Astrocyte (in vitro differentiated cells and primary cell): ENCODE measurements at regions not wholly inside any gene's neighbourhood (a gene's known extent, or its start where the extent isn't known, plus 50 kb on each side); places are given as distances from the start of the nearest gene placed in this dataset.

ENCODE experiments used
- CTCF ChIP-seq: IDR thresholded peaks from 2 replicates; pipeline ENCODE4 v1.5.1; 2011; ENCODE audit warnings: low read depth, mild to moderate bottlenecking, inconsistent platforms, low read length, moderate library complexity; ENCODE audit not compliant: insufficient read depth
- EZH2 ChIP-seq: IDR thresholded peaks from 2 replicates; pipeline ENCODE4 v1.6.1; 2012; ENCODE audit warnings: mild to moderate bottlenecking, low read length, inconsistent platforms; ENCODE audit not compliant: insufficient read depth

- TF ChIP-seq CTCF (no peak), EZH2 (no peak)
These were observed 356.3 kb upstream of the IRAK1BP1 start for GRCh38 chr6:78511009-78511408.
